Chondrocyte (in vitro differentiated cells): ENCODE measurements at regions not wholly inside any gene's neighbourhood (a gene's known extent, or its start where the extent isn't known, plus 50 kb on each side); places are given as distances from the start of the nearest gene placed in this dataset.

Experiments used
- DNase-seq: peaks from one replicate; pipeline ENCODE4 v3.0.0; 2021; ENCODE audit warnings: mixed read lengths, low spot score
- H3K27ac Mint-ChIP-seq: one replicate; pipeline ENCODE4 v1.8.0; 2021; ENCODE audit warnings: mild to moderate bottlenecking, moderate library complexity, mixed read lengths; ENCODE audit not compliant: unreplicated experiment
- H3K27me3 Mint-ChIP-seq: 2 replicates; pipeline ENCODE4 v1.8.0; 2021; ENCODE audit warnings: low read depth, mixed read lengths
- H3K36me3 Mint-ChIP-seq: 2 replicates; pipeline ENCODE4 v1.8.0; 2021; ENCODE audit warnings: low read depth, mixed read lengths
- H3K4me1 Mint-ChIP-seq: 2 replicates; pipeline ENCODE4 v1.8.0; 2021; ENCODE audit warnings: low read depth, mild to moderate bottlenecking, mixed read lengths
- H3K4me3 Mint-ChIP-seq: one replicate; pipeline ENCODE4 v1.8.0; 2021; ENCODE audit warnings: mild to moderate bottlenecking, moderate library complexity, mixed read lengths; ENCODE audit not compliant: unreplicated experiment
- H3K9me3 Mint-ChIP-seq: 2 replicates; pipeline ENCODE4 v1.8.0; 2021; ENCODE audit warnings: low read depth, mixed read lengths
- CTCF ChIP-seq: fragments of 200-600 bp; sonication (generic); IDR thresholded peaks from 2 replicates; pipeline ENCODE4 v1.5.0; 2021; ENCODE audit warnings: antibody characterized with exemption, mild to moderate bottlenecking, moderate library complexity

- no peak overlapping the region for H3K4me3 Mint-ChIP-seq
- no peaks in the 10 kb centered on the region for H3K27me3 Mint-ChIP-seq
- H3K4me1 Mint-ChIP-seq = peaks cover 15% of the 10 kb centered on the region
- TF ChIP-seq CTCF = no peak
- no peak overlapping the region for H3K27ac Mint-ChIP-seq
- DNase-seq = no peak
- no peaks in the 10 kb centered on the region for H3K9me3 Mint-ChIP-seq
- H3K36me3 Mint-ChIP-seq = no peaks in the 10 kb centered on the region
Observed at GRCh38 chr5:35476036-35476435, 141.6 kb upstream of the SPEF2 start.

- Mint-ChIP-seq H3K27ac (no peak overlapping the region), H3K9me3 (no peaks in the 10 kb centered on the region), H3K27me3 (no peaks in the 10 kb centered on the region), H3K4me3 (no peak overlapping the region), H3K4me1 (peaks cover 7% of the 10 kb centered on the region), H3K36me3 (no peaks in the 10 kb centered on the region)
- no peak for TF ChIP-seq CTCF
- DNase-seq = no peak
Observed at GRCh38 chr5:35473589-35473988, 144.1 kb upstream of the SPEF2 start.

- H3K27ac Mint-ChIP-seq = no peak overlapping the region
- TF ChIP-seq CTCF = no peak
- no peak overlapping the region for H3K4me3 Mint-ChIP-seq
- no peaks in the 10 kb centered on the region for H3K9me3 Mint-ChIP-seq
- H3K36me3 Mint-ChIP-seq = no peaks in the 10 kb centered on the region
- no peaks in the 10 kb centered on the region for H3K27me3 Mint-ChIP-seq
- DNase-seq = no peak
- H3K4me1 Mint-ChIP-seq = peaks cover 7% of the 10 kb centered on the region
Observed at GRCh38 chr5:35470866-35471265, 146.8 kb upstream of the SPEF2 start.

GRCh38 chr5:35468811-35469210 is 148.9 kb upstream of the SPEF2 start:
- H3K36me3 Mint-ChIP-seq = no peaks in the 10 kb centered on the region
- DNase-seq = no peak
- H3K4me3 Mint-ChIP-seq = no peak overlapping the region
- peaks cover 7% of the 10 kb centered on the region for H3K4me1 Mint-ChIP-seq
- H3K27me3 Mint-ChIP-seq = no peaks in the 10 kb centered on the region
- TF ChIP-seq CTCF = no peak
- H3K27ac Mint-ChIP-seq = no peak overlapping the region
- H3K9me3 Mint-ChIP-seq = peaks cover 3% of the 10 kb centered on the region

GRCh38 chr5:35466746-35467145 is 150.9 kb upstream of the SPEF2 start:
- peaks cover 7% of the 10 kb centered on the region for H3K4me1 Mint-ChIP-seq
- TF ChIP-seq CTCF = no peak
- no peaks in the 10 kb centered on the region for H3K27me3 Mint-ChIP-seq
- no peak for DNase-seq
- H3K9me3 Mint-ChIP-seq = peaks cover 3% of the 10 kb centered on the region
- H3K36me3 Mint-ChIP-seq = no peaks in the 10 kb centered on the region
- no peak overlapping the region for H3K4me3 Mint-ChIP-seq
- H3K27ac Mint-ChIP-seq = no peak overlapping the region
